HepG2 (cell line): ENCODE measurements at regions not wholly inside any gene's neighbourhood (a gene's known extent, or its start where the extent isn't known, plus 50 kb on each side); places are given as distances from the start of the nearest gene placed in this dataset.

Experiments
- ATAC-seq: fragments of 200-7000 bp; cut with Tn5 transposase; 3 replicates; pipeline ENCODE4 v1.9.1; 2020; ENCODE audit warnings: mild to moderate bottlenecking, moderate library complexity
- BruUV-seq: library from RNA; stranded (reverse); fragments of 400-500 nt; replicated peaks from 2 replicates; lab custom pipeline; 2021; lab: Mats Ljungman, UMichigan
- CTCF ChIA-PET: fragments of 300-600 bp; formaldehyde crosslinking; extraction: SDS; loops from one replicate; lab custom pipeline; 2021; ENCODE audit warnings: low total read pairs, inconsistent platforms, low intra/inter-chr PET ratio; lab: Yijun Ruan, JAX
- POLR2A ChIA-PET: fragments of 350-600 bp; sonication (Branson Sonifier 250); formaldehyde crosslinking; loops from one replicate; lab custom pipeline; 2020; ENCODE audit warnings: antibody characterized with exemption, inconsistent platforms; lab: Yijun Ruan, JAX
- DNase-seq: peaks from one replicate; pipeline ENCODE4 v3.0.0-alpha.2; 2015; ENCODE audit warnings: low spot score
- FAIRE-seq: peaks from 3 replicates; lab custom pipeline; 2011; peaks lifted over from hg19 to GRCh38; lab: Jason Lieb, UNC
- H2AFZ ChIP-seq: one replicate; pipeline ENCODE4 v1.6.1; 2011; ENCODE audit warnings: low read length, inconsistent platforms
- H3K27ac ChIP-seq: fragments of 300-600 bp; 3 replicates; pipeline ENCODE4 v1.8.0; 2011; ENCODE audit warnings: mixed run types, mild to moderate bottlenecking, mixed read lengths, low read length, inconsistent platforms; ENCODE audit not compliant: insufficient read depth; ENCODE audit errors: extremely low read length
- H3K27me3 ChIP-seq, 2 experiments: fragments of 200-600 bp in 1 of 2; 2 replicates in 1 of 2; 3 replicates in 1 of 2; pipeline versions ENCODE4 v1.6.0 to v1.8.0; 2011; ENCODE audit warnings: low read length in 2 of 2, mild to moderate bottlenecking in 2 of 2, moderate library complexity in 2 of 2, inconsistent platforms in 1 of 2; ENCODE audit not compliant: insufficient read depth in 2 of 2, control insufficient read depth in 1 of 2
- H3K36me3 ChIP-seq, 2 experiments: fragments of 200-600 bp in 1 of 2; replicated peaks in 1 of 2; 2 replicates in 1 of 2; 3 replicates in 1 of 2; pipeline versions ENCODE4 v1.5.1 to v1.8.0; 2011; ENCODE audit warnings: low read length in 2 of 2, inconsistent platforms in 1 of 2; ENCODE audit not compliant: insufficient read depth in 2 of 2, control insufficient read depth in 1 of 2
- H3K4me1 ChIP-seq: 2 replicates; pipeline ENCODE4 v1.5.1; 2012; ENCODE audit warnings: low read length, inconsistent platforms; ENCODE audit not compliant: insufficient read depth
- H3K4me2 ChIP-seq: 2 replicates; pipeline ENCODE4 v1.6.0; 2011; ENCODE audit warnings: low read depth, low read length, inconsistent platforms
- H3K4me3 ChIP-seq, 3 experiments: fragments of 200-600 bp in 1 of 3; sonication (generic), shearing (Covaris generic) in 1 of 3; replicated peaks in 1 of 3; 2 replicates each; pipeline ENCODE4 v1.5.1; 2011 to 2016; ENCODE audit warnings: low read length in 3 of 3, inconsistent platforms in 2 of 3, low read depth in 2 of 3, mild to moderate bottlenecking in 2 of 3, control low read depth in 1 of 3, mixed read lengths in 1 of 3; ENCODE audit not compliant: insufficient read depth in 1 of 3
- H3K79me2 ChIP-seq: one replicate; pipeline ENCODE4 v1.6.1; 2011; ENCODE audit warnings: low read length, inconsistent platforms; ENCODE audit not compliant: insufficient read depth
- H3K9ac ChIP-seq: 2 replicates; pipeline ENCODE4 v1.6.0; 2011; ENCODE audit warnings: mild to moderate bottlenecking, low read depth, low read length, inconsistent platforms; ENCODE audit not compliant: insufficient read depth
- H3K9me3 ChIP-seq: 2 replicates; pipeline ENCODE4 v1.5.1; 2012; ENCODE audit warnings: mild to moderate bottlenecking, low read length
- H4K20me1 ChIP-seq: 2 replicates; pipeline ENCODE4 v1.6.0; 2011; ENCODE audit warnings: inconsistent platforms, mild to moderate bottlenecking, low read length, moderate library complexity; ENCODE audit not compliant: insufficient read depth
- ATF1 ChIP-seq: IDR thresholded peaks from 2 replicates; pipeline ENCODE4 v1.6.1; 2016; ENCODE audit warnings: mild to moderate bottlenecking, control low read depth
- CENPBD1 ChIP-seq: sonication (generic); formaldehyde crosslinking; IDR thresholded peaks from 2 replicates; pipeline ENCODE4 v1.8.0; 2022; ENCODE audit warnings: missing genetic modification reagents, low read depth, mild to moderate bottlenecking, borderline replicate concordance
- KDM6A ChIP-seq: IDR thresholded peaks from 2 replicates; pipeline ENCODE4 v1.6.1; 2016; ENCODE audit warnings: low read depth
- MAFK ChIP-seq, 2 experiments: IDR thresholded peaks in 1 of 2; conservative IDR thresholded peaks in 1 of 2; 2 replicates each; pipeline ENCODE4 v1.6.1; 2011; ENCODE audit warnings: improper control_type of control experiment in 2 of 2, low read length in 2 of 2
- MATR3 ChIP-seq: sonication (generic); formaldehyde crosslinking; IDR thresholded peaks from 2 replicates; pipeline ENCODE4 v1.4.0; 2020; ENCODE audit warnings: missing genetic modification reagents
- MLX ChIP-seq: IDR thresholded peaks from 2 replicates; pipeline ENCODE4 v1.6.1; 2016
- NCOR1 ChIP-seq: fragments of 200-600 bp; sonication (generic); IDR thresholded peaks from 2 replicates; pipeline ENCODE4 v1.7.0; 2017; ENCODE audit warnings: antibody characterized with exemption, low read length, borderline replicate concordance
- NFE2L2 ChIP-seq: fragments of 150-350 bp; IDR thresholded peaks from 2 replicates; pipeline ENCODE4 v1.6.1; 2014; ENCODE audit warnings: low read length
- NRL ChIP-seq: sonication (generic); formaldehyde crosslinking; IDR thresholded peaks from 2 replicates; pipeline ENCODE4 v1.5.0; 2020; ENCODE audit warnings: missing genetic modification reagents, mild to moderate bottlenecking, moderate library complexity, borderline replicate concordance
- ZBTB26 ChIP-seq: IDR thresholded peaks from 2 replicates; pipeline ENCODE4 v1.6.1; 2016; ENCODE audit warnings: missing compliant biosample characterization, missing genetic modification reagents, borderline replicate concordance
- ZNF276 ChIP-seq: sonication (generic); formaldehyde crosslinking; IDR thresholded peaks from 2 replicates; pipeline ENCODE4 v1.4.0; 2020; ENCODE audit warnings: mild to moderate bottlenecking, low read depth, missing genetic modification reagents
- ZNF331 ChIP-seq: sonication (generic); formaldehyde crosslinking; IDR thresholded peaks from 2 replicates; pipeline ENCODE4 v1.4.0; 2020; ENCODE audit warnings: missing genetic modification reagents
- ZNF615 ChIP-seq: sonication (generic); formaldehyde crosslinking; IDR thresholded peaks from 2 replicates; pipeline ENCODE4 v1.5.0; 2020; ENCODE audit warnings: mild to moderate bottlenecking, missing genetic modification reagents, borderline replicate concordance
- WGBS: methylation state at CpG from one replicate; pipeline ENCODE4 v1.1.6; 2017; ENCODE audit warnings: low lambda C conversion rate; 5-methylcytosine and 5-hydroxymethylcytosine counted together
- in situ Hi-C: cut with HindIII; loops from 2 replicates; pipeline ENCODE4 v1.10.0; 2017; ENCODE audit warnings: low pct_unique_long_range_greater_than_20kb; ENCODE audit not compliant: extremely low pct_ligation_motif_present
- intact Hi-C: fragments of 100-400 bp; cut with micrococcal nuclease; formaldehyde crosslinking; loops from one replicate; pipeline ENCODE4 v1.10.0; 2022; ENCODE audit not compliant: unreplicated experiment

GRCh38 chr13:34864671-34865070, 77.4 kb upstream of the NBEA start (continued):
- TF ChIP-seq CENPBD1 (no peak), ZNF331 (CRISPR knock-in tag) (no peak)

- ATAC-seq (no peak), DNase-seq (no peak), FAIRE-seq (no peak)
- Histone ChIP-seq H3K27me3 (0 out of 5 replicates have a peak, but pooled peaks cover 0 to 3% of the 10 kb centered on the region in 2 experiments), H3K4me1 (no peaks in the 10 kb centered on the region), H3K79me2 (no peaks in the 10 kb centered on the region), H2AFZ (no peak overlapping the region), H3K9ac (no peak overlapping the region), H3K36me3 (no peaks in the 10 kb centered on the region), H3K9me3 (no peaks in the 10 kb centered on the region), H3K4me2 (no peak overlapping the region), H3K27ac (no peak overlapping the region), H3K4me3 (no peak overlapping the region), H4K20me1 (no peaks in the 10 kb centered on the region)
- WGBS: 44% methylated on average over 4 of the region's 4 CpGs
- TF ChIP-seq NFE2L2: peak; percentile 82
- no peak for TF ChIP-seq MLX (CRISPR knock-in tag)
- peak in 1 of 2 experiments; percentile 28; a peak in 1 of 4 replicates for TF ChIP-seq MAFK (conservative IDR thresholded peaks at IDR 0.05 in 1 of 2, IDR thresholded peaks at IDR 0.05 in 1 of 2; ENCODE audit: low read length in 2 of 2)
- CTCF ChIA-PET: no interaction called here
- BruUV-seq: no TSS peak
- POLR2A ChIA-PET: no interaction called here
- in situ Hi-C loops (no loop called here), intact Hi-C loops (no loop called here)
These were observed 74.5 kb upstream of the NBEA start for GRCh38 chr13:34867590-34867989.

- no peaks in the 10 kb centered on the region for H3K36me3 ChIP-seq
- in situ Hi-C loops (no loop called here), intact Hi-C loops (no loop called here)
- no peak overlapping the region for H3K4me3 ChIP-seq
- 57% methylated on average over 2 of the region's 2 CpGs for WGBS
- no peaks in the 10 kb centered on the region for H3K9me3 ChIP-seq
- no peak for ATAC-seq
- H3K4me2 ChIP-seq: no peak overlapping the region
- no peaks in the 10 kb centered on the region for H4K20me1 ChIP-seq
- no peaks in the 10 kb centered on the region for H3K4me1 ChIP-seq
- no peak overlapping the region for H3K9ac ChIP-seq
- H3K79me2 ChIP-seq: no peaks in the 10 kb centered on the region
- BruUV-seq: no TSS peak
- 0 out of 5 replicates have a peak, but pooled peaks cover 0 to 3% of the 10 kb centered on the region in 2 experiments for H3K27me3 ChIP-seq
- H2AFZ ChIP-seq: no peak overlapping the region
- DNase-seq: no peak
- FAIRE-seq: no peak
- ChIA-PET CTCF (no interaction called here), POLR2A (no interaction called here)
- no peak overlapping the region for H3K27ac ChIP-seq
- TF ChIP-seq ZNF615 (CRISPR knock-in tag): no peak
- no peak for TF ChIP-seq ZNF331 (CRISPR knock-in tag)
- no peak for TF ChIP-seq ZNF276
- TF ChIP-seq NCOR1: no peak
- no peak for TF ChIP-seq NRL (CRISPR knock-in tag)
- no peak for TF ChIP-seq ZBTB26
- no peak for TF ChIP-seq ATF1 (CRISPR knock-in tag)
- no peak for TF ChIP-seq MATR3
- no peak for TF ChIP-seq KDM6A (CRISPR knock-in tag)
These were observed 73.3 kb upstream of the NBEA start for GRCh38 chr13:34868733-34869132.
